SK-N-SH (cell line): ENCODE measurements at regions not wholly inside any gene's neighbourhood (a gene's known extent, or its start where the extent isn't known, plus 50 kb on each side); places are given as distances from the start of the nearest gene placed in this dataset.
"Not testable (repeated sequence)": the region's sequence is repeated elsewhere in the genome, so short reads cannot be mapped to it uniquely, and the experiment has no call there.

ENCODE experiments used
- CTCF ChIP-seq: fragments of 200-600 bp; sonication (generic); IDR thresholded peaks from 2 replicates; pipeline ENCODE4 v1.6.1; 2017; ENCODE audit warnings: antibody characterized with exemption, mild to moderate bottlenecking, moderate library complexity
- ELF1 ChIP-seq: IDR thresholded peaks from 2 replicates; pipeline ENCODE4 v1.4.0; 2012
- EP300 ChIP-seq, 2 experiments: IDR thresholded peaks; 2 replicates each; pipeline versions ENCODE4 v1.4.0 to v1.6.1; 2012; ENCODE audit warnings: borderline replicate concordance in 1 of 2, low read depth in 1 of 2, low read length in 1 of 2
- GABPA ChIP-seq: IDR thresholded peaks from 2 replicates; pipeline ENCODE4 v1.4.0; 2012; ENCODE audit warnings: low read depth, mild to moderate bottlenecking
- IRF3 ChIP-seq: fragments of 150-350 bp; IDR thresholded peaks from 2 replicates; pipeline ENCODE4 v1.6.1; 2016; ENCODE audit warnings: mild to moderate bottlenecking, low read depth, low read length
- NFIC ChIP-seq: IDR thresholded peaks from 2 replicates; pipeline ENCODE4 v1.4.0; 2012; ENCODE audit warnings: borderline replicate concordance
- POLR2AphosphoS5 ChIP-seq: IDR thresholded peaks from 2 replicates; pipeline ENCODE4 v1.6.1; 2012; ENCODE audit warnings: low read depth, low read length
- RAD21 ChIP-seq: IDR thresholded peaks from 2 replicates; pipeline ENCODE4 v1.6.1; 2012; ENCODE audit warnings: mild to moderate bottlenecking, low read length
- SIN3A ChIP-seq: IDR thresholded peaks from 2 replicates; pipeline ENCODE4 v1.6.1; 2012; ENCODE audit warnings: low read depth, mild to moderate bottlenecking, low read length, moderate library complexity, borderline replicate concordance
- TAF1 ChIP-seq: IDR thresholded peaks from 2 replicates; pipeline ENCODE4 v1.6.1; 2012; ENCODE audit warnings: low read depth, mild to moderate bottlenecking, low read length, moderate library complexity, borderline replicate concordance
- TCF12 ChIP-seq: IDR thresholded peaks from 2 replicates; pipeline ENCODE4 v1.4.0; 2012
- TF ChIP-seq, protein P1 (sequence below): IDR thresholded peaks from 2 replicates; pipeline ENCODE4 v1.6.1; 2012; ENCODE audit warnings: mild to moderate bottlenecking, low read depth, low read length, moderate library complexity

- TF ChIP-seq GABPA; CTCF; RAD21; TCF12; TAF1; ELF1; NFIC; SIN3A; POLR2AphosphoS5; IRF3; EP300 (IDR thresholded peaks at IDR 0.05; ENCODE audit: borderline replicate concordance in 1 of 2, low read depth in 1 of 2, low read length in 1 of 2): not testable (repeated sequence)
- TF ChIP-seq, protein P1, sequence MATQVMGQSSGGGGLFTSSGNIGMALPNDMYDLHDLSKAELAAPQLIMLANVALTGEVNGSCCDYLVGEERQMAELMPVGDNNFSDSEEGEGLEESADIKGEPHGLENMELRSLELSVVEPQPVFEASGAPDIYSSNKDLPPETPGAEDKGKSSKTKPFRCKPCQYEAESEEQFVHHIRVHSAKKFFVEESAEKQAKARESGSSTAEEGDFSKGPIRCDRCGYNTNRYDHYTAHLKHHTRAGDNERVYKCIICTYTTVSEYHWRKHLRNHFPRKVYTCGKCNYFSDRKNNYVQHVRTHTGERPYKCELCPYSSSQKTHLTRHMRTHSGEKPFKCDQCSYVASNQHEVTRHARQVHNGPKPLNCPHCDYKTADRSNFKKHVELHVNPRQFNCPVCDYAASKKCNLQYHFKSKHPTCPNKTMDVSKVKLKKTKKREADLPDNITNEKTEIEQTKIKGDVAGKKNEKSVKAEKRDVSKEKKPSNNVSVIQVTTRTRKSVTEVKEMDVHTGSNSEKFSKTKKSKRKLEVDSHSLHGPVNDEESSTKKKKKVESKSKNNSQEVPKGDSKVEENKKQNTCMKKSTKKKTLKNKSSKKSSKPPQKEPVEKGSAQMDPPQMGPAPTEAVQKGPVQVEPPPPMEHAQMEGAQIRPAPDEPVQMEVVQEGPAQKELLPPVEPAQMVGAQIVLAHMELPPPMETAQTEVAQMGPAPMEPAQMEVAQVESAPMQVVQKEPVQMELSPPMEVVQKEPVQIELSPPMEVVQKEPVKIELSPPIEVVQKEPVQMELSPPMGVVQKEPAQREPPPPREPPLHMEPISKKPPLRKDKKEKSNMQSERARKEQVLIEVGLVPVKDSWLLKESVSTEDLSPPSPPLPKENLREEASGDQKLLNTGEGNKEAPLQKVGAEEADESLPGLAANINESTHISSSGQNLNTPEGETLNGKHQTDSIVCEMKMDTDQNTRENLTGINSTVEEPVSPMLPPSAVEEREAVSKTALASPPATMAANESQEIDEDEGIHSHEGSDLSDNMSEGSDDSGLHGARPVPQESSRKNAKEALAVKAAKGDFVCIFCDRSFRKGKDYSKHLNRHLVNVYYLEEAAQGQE, result not testable (repeated sequence)
Observed at GRCh38 chr7:109647263-109647662, 1077.6 kb downstream of the DNAJB9 start.
